HCT116 (cell line): ENCODE measurements at regions not wholly inside any gene's neighbourhood (a gene's known extent, or its start where the extent isn't known, plus 50 kb on each side); places are given as distances from the start of the nearest gene placed in this dataset.

Experiments used
- ATAC-seq: fragments of 200-7000 bp; cut with Tn5 transposase; 2 replicates; pipeline ENCODE4 v1.9.1; 2020; ENCODE audit warnings: mild to moderate bottlenecking, moderate library complexity
- BruUV-seq: library from RNA; stranded (reverse); fragments of 400-500 nt; replicated peaks from 2 replicates; lab custom pipeline; 2021; lab: Mats Ljungman, UMichigan
- CTCF ChIA-PET: fragments of 300-600 bp; sonication (Branson Sonifier 250); formaldehyde crosslinking; loops from one replicate; lab custom pipeline; 2021; ENCODE audit warnings: antibody characterized with exemption; lab: Charles Lee
- POLR2A ChIA-PET: fragments of 300-600, 350-600 bp; sonication (Branson Sonifier 250); formaldehyde crosslinking; loops from one replicate; lab custom pipeline; 2021; ENCODE audit warnings: antibody characterized with exemption; lab: Charles Lee
- RAD21 ChIA-PET, 2 experiments: fragments of 300-600 bp; sonication (Branson Sonifier 250); formaldehyde crosslinking; loops; one replicate each; lab custom pipeline; 2023; ENCODE audit warnings: low total read pairs in 2 of 2; ENCODE audit not compliant: uncharacterized antibody in 2 of 2, unreplicated experiment in 2 of 2, low non-redundant PET in 1 of 2; lab: Charles Lee
- DNase-seq: peaks from one replicate; pipeline ENCODE4 v3.0.0-alpha.2; 2010; ENCODE audit warnings: low read depth, low spot score
- H2AFZ ChIP-seq: fragments of 200-600 bp; shearing (Covaris generic), sonication (generic); 2 replicates; pipeline ENCODE4 v1.6.1; 2017; ENCODE audit warnings: low read depth, mixed run types, mixed read lengths, antibody characterized with exemption, low read length; ENCODE audit not compliant: poor library complexity, severe bottlenecking
- H3K27ac ChIP-seq: 2 replicates; pipeline ENCODE4 v1.5.1; 2012; ENCODE audit warnings: low read depth, low read length
- H3K27me3 ChIP-seq: fragments of 200-600 bp; sonication (generic); 2 replicates; pipeline ENCODE4 v1.6.1; 2016; ENCODE audit warnings: mixed run types, low read length, mixed read lengths; ENCODE audit not compliant: insufficient read depth
- H3K36me3 ChIP-seq, 2 experiments: fragments of 200-500 bp in 1 of 2; fragments of 200-600 bp in 1 of 2; sonication (Bioruptor generic) in 1 of 2; sonication (generic) in 1 of 2; 2 replicates each; pipeline versions ENCODE4 v1.5.1 to v1.6.1; 2014 to 2016; ENCODE audit warnings: low read length in 2 of 2, inconsistent platforms in 1 of 2, mixed read lengths in 1 of 2, mixed run types in 1 of 2; ENCODE audit not compliant: insufficient read depth in 2 of 2, control insufficient read depth in 1 of 2
- H3K4me1 ChIP-seq, 2 experiments: fragments of 200-600 bp in 1 of 2; sonication (generic) in 1 of 2; 2 replicates each; pipeline versions ENCODE4 v1.5.1 to v1.6.1; 2012 to 2017; ENCODE audit warnings: low read length in 2 of 2, inconsistent platforms in 1 of 2, mild to moderate bottlenecking in 1 of 2, mixed read lengths in 1 of 2, mixed run types in 1 of 2, moderate library complexity in 1 of 2; ENCODE audit not compliant: insufficient read depth in 2 of 2, control insufficient read depth in 1 of 2
- H3K4me2 ChIP-seq: fragments of 200-600 bp; sonication (generic); 2 replicates; pipeline ENCODE4 v1.6.1; 2017; ENCODE audit warnings: mixed run types, low read length, mixed read lengths
- H3K4me3 ChIP-seq, 2 experiments: fragments of 200-600 bp in 1 of 2; sonication (generic) in 1 of 2; replicated peaks in 1 of 2; 2 replicates each; pipeline ENCODE4 v1.5.1; 2011 to 2016; ENCODE audit warnings: low read length in 2 of 2, control low read depth in 1 of 2, low read depth in 1 of 2, mild to moderate bottlenecking in 1 of 2, mixed read lengths in 1 of 2, mixed run types in 1 of 2
- H3K79me2 ChIP-seq: fragments of 200-600 bp; sonication (generic); 2 replicates; pipeline ENCODE4 v1.6.1; 2017; ENCODE audit warnings: mild to moderate bottlenecking, mixed run types, low read length, moderate library complexity, mixed read lengths; ENCODE audit not compliant: insufficient read depth
- H3K9ac ChIP-seq: fragments of 200-600 bp; sonication (generic); 2 replicates; pipeline ENCODE4 v1.6.1; 2016; ENCODE audit warnings: low read length, mixed read lengths
- H3K9me2 ChIP-seq: fragments of 200-600 bp; sonication (generic), shearing (Covaris generic); 2 replicates; pipeline ENCODE4 v1.6.1; 2017; ENCODE audit warnings: mixed run types, mild to moderate bottlenecking, moderate library complexity; ENCODE audit not compliant: insufficient read depth
- H3K9me3 ChIP-seq, 2 experiments: fragments of 200-500 bp in 1 of 2; fragments of 200-600 bp in 1 of 2; sonication (Bioruptor generic) in 1 of 2; sonication (generic) in 1 of 2; 2 replicates each; pipeline ENCODE4 v1.6.1; 2014 to 2017; ENCODE audit warnings: low read length in 2 of 2, mixed read lengths in 2 of 2, inconsistent platforms in 1 of 2, low read depth in 1 of 2, mild to moderate bottlenecking in 1 of 2, mixed run types in 1 of 2, moderate library complexity in 1 of 2; ENCODE audit not compliant: control insufficient read depth in 1 of 2, insufficient read depth in 1 of 2
- H4K20me1 ChIP-seq: fragments of 200-600 bp; sonication (generic), shearing (Covaris generic); 2 replicates; pipeline ENCODE4 v1.6.1; 2017; ENCODE audit warnings: mixed run types, mild to moderate bottlenecking, moderate library complexity; ENCODE audit not compliant: insufficient read depth
- CBX3 ChIP-seq: IDR thresholded peaks from 2 replicates; pipeline ENCODE4 v1.6.1; 2012; ENCODE audit warnings: low read depth
- CEBPB ChIP-seq: IDR thresholded peaks from 2 replicates; pipeline ENCODE4 v1.6.1; 2012; ENCODE audit warnings: low read depth
- CTCF ChIP-seq, 3 experiments: fragments of 200-600 bp in 1 of 3; sonication (generic) in 1 of 3; IDR thresholded peaks in 2 of 3; conservative IDR thresholded peaks in 1 of 3; 2 replicates each; pipeline ENCODE4 v1.5.1; 2012 to 2017; ENCODE audit warnings: low read depth in 2 of 3, low read length in 2 of 3, antibody characterized with exemption in 1 of 3, borderline replicate concordance in 1 of 3, control low read depth in 1 of 3, mild to moderate bottlenecking in 1 of 3, mixed read lengths in 1 of 3, mixed run types in 1 of 3, moderate library complexity in 1 of 3; ENCODE audit not compliant: insufficient read depth in 1 of 3
- EGR1 ChIP-seq: IDR thresholded peaks from 2 replicates; pipeline ENCODE4 v1.6.1; 2012; ENCODE audit warnings: low read depth
- MAX ChIP-seq: IDR thresholded peaks from 2 replicates; pipeline ENCODE4 v1.6.1; 2012
- RAD21 ChIP-seq: IDR thresholded peaks from 2 replicates; pipeline ENCODE4 v1.6.1; 2012; ENCODE audit warnings: low read depth, mild to moderate bottlenecking
- TCF7L2 ChIP-seq: IDR thresholded peaks from 2 replicates; pipeline ENCODE4 v1.7.0; 2011; ENCODE audit warnings: borderline replicate concordance, inconsistent platforms; ENCODE audit not compliant: insufficient read depth, insufficient read length; ENCODE audit errors: extremely low read depth
- YY1 ChIP-seq: IDR thresholded peaks from 2 replicates; pipeline ENCODE4 v1.6.1; 2011; ENCODE audit warnings: low read length, low read depth, moderate library complexity, mild to moderate bottlenecking; ENCODE audit not compliant: insufficient replicate concordance; ENCODE audit errors: extremely low read depth
- intact Hi-C: fragments of 100-400 bp; cut with micrococcal nuclease; formaldehyde crosslinking; loops from 2 replicates; pipeline ENCODE4 v1.10.0; 2022
- TF ChIP-seq, protein P1 (sequence below): IDR thresholded peaks from 2 replicates; pipeline ENCODE4 v1.6.1; 2012

DNA sequence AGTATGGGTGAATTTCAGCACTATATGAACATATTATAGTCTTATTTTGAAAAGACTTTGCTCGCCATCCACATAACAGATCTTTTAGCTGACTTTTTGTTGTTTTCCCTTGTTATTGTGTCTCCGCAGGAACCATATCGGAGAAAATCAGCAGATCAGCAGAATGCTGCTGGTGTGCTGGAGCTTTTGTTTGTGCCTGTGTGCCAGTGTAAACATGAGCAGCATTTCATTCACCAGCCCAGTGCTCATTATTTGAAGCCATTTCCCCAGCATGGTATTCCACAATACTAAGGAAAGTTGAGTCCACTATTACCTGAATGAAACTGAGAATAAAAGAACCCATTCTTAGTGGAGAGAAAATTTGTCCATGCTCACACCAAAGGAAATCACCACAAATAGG, 261.8 kb upstream of the ARX start (continued):
- TF ChIP-seq CTCF (IDR thresholded peaks at IDR 0.05 in 2 of 3, conservative IDR thresholded peaks at IDR 0.05 in 1 of 3; ENCODE audit: borderline replicate concordance in 1 of 3, insufficient read depth in 1 of 3, low read depth in 2 of 3, low read length in 2 of 3) (no peak), RAD21 (no peak)

DNA sequence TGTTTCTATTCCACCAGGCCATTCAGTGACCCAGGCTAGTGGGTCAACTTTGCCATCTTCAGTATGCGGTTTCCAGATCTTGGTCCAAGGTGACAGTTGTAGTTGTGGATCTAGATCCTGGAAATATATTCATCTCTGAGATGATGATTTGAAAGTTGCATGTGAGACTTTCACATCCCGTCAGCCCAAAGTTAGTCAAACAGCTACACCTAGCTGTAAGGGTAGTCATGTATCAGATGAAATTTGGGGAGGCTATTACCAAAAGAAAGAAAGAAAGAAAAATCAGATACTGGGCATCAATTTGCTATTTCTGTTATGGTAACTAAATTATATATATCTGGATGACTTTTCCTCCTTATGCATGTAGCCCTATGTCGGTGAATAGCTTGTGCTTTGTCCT, 259.4 kb upstream of the ARX start:
- ATAC-seq, result no peak
- Histone ChIP-seq H3K4me1 (no peaks in the 10 kb centered on the region), H3K4me2 (no peak overlapping the region), H3K4me3 (no peak overlapping the region), H3K9ac (no peak overlapping the region), H3K36me3 (no peaks in the 10 kb centered on the region), H3K9me3 (no peaks in the 10 kb centered on the region), H3K27ac (no peak overlapping the region), H3K9me2 (no peaks in the 10 kb centered on the region), H3K27me3 (0 out of 2 replicates have a peak, but pooled peaks cover 2% of the 10 kb centered on the region), H4K20me1 (no peaks in the 10 kb centered on the region), H3K79me2 (no peaks in the 10 kb centered on the region), H2AFZ (no peak overlapping the region)
- BruUV-seq, result no TSS peak
- POLR2A ChIA-PET, result no interaction called here
- CTCF ChIA-PET, result no interaction called here
- no peak for TF ChIP-seq MAX
- TF ChIP-seq TCF7L2, result no peak
- no peak for TF ChIP-seq YY1
- peak; percentile 23; the same call in 1 of the 2 replicates for TF ChIP-seq RAD21
- DNase-seq, result no peak
- RAD21 ChIA-PET, result no interaction called here
- intact Hi-C loops, result no loop called here

GRCh38 chrX:25241461-25241860, 225.7 kb upstream of the ARX start:
- no TSS peak for BruUV-seq
- ChIA-PET RAD21 (no interaction called here), POLR2A (no interaction called here), CTCF (no interaction called here)
- Histone ChIP-seq H2AFZ (no peak overlapping the region), H3K79me2 (no peaks in the 10 kb centered on the region), H3K9me3 (no peaks in the 10 kb centered on the region), H3K4me1 (no peaks in the 10 kb centered on the region), H3K4me2 (no peak overlapping the region), H4K20me1 (no peaks in the 10 kb centered on the region), H3K36me3 (no peaks in the 10 kb centered on the region), H3K27me3 (no peaks in the 10 kb centered on the region), H3K9ac (no peak overlapping the region), H3K4me3 (no peak overlapping the region), H3K9me2 (no peaks in the 10 kb centered on the region), H3K27ac (no peak overlapping the region)
- TF ChIP-seq EGR1 (no peak), MAX (no peak), CBX3 (no peak), CEBPB (no peak)
- TF ChIP-seq, protein P1, sequence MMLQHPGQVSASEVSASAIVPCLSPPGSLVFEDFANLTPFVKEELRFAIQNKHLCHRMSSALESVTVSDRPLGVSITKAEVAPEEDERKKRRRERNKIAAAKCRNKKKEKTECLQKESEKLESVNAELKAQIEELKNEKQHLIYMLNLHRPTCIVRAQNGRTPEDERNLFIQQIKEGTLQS, result no peak
- DNase-seq, result no peak
- ATAC-seq, result no peak
- intact Hi-C loops, result no loop called here
